Activated CD8-positive, alpha-beta T cell treated with anti-CD3 and anti-CD28 coated beads, Interleukin-2, amount 10 ng/mL, durations not matched to agents 7 days and 5 days (primary cell): ENCODE measurements at regions not wholly inside any gene's neighbourhood (a gene's known extent, or its start where the extent isn't known, plus 50 kb on each side); places are given as distances from the start of the nearest gene placed in this dataset.

Experiments
- ATAC-seq: fragments of 150-1000 bp; cut with Tn5 transposase; one replicate; pipeline ENCODE4 v1.10.0; 2021; ENCODE audit warnings: moderate library complexity
- CTCF ChIA-PET: fragments of 350-600 bp; sonication (Branson Sonifier 250); formaldehyde crosslinking; loops from one replicate; lab custom pipeline; 2021; ENCODE audit warnings: antibody characterized with exemption; lab: Charles Lee
- POLR2A ChIA-PET: fragments of 350-600 bp; sonication (Branson Sonifier 250); formaldehyde crosslinking; loops from one replicate; lab custom pipeline; 2021; ENCODE audit warnings: antibody characterized with exemption; lab: Charles Lee
- DNase-seq: peaks from one replicate; pipeline ENCODE4 v3.0.0-alpha.2; 2020
- H3K27ac Mint-ChIP-seq: one replicate; pipeline ENCODE4 v1.8.0; 2021; ENCODE audit warnings: mild to moderate bottlenecking, mixed read lengths
- H3K27me3 Mint-ChIP-seq: one replicate; pipeline ENCODE4 v1.8.0; 2021; ENCODE audit warnings: low read depth, mixed read lengths
- H3K36me3 Mint-ChIP-seq: one replicate; pipeline ENCODE4 v1.8.0; 2021; ENCODE audit warnings: low read depth, mixed read lengths
- H3K4me1 Mint-ChIP-seq: one replicate; pipeline ENCODE4 v1.8.0; 2021; ENCODE audit warnings: low read depth, mixed read lengths
- H3K4me3 Mint-ChIP-seq: one replicate; pipeline ENCODE4 v1.8.0; 2021; ENCODE audit warnings: mild to moderate bottlenecking, mixed read lengths
- H3K9me3 Mint-ChIP-seq: one replicate; pipeline ENCODE4 v1.8.0; 2022; ENCODE audit warnings: mixed read lengths; ENCODE audit not compliant: insufficient read depth

GRCh38 chr10:131475803-131476202, 164.3 kb upstream of the TCERG1L start:
- CTCF ChIA-PET = no interaction called here
- Mint-ChIP-seq H3K4me3 (no peak overlapping the region), H3K27ac (no peak overlapping the region), H3K4me1 (no peaks in the 10 kb centered on the region), H3K9me3 (no peaks in the 10 kb centered on the region), H3K36me3 (no peaks in the 10 kb centered on the region), H3K27me3 (no peaks in the 10 kb centered on the region)
- POLR2A ChIA-PET = no interaction called here
- DNase-seq = no peak
- no peak for ATAC-seq

- Mint-ChIP-seq H3K9me3 (no peaks in the 10 kb centered on the region), H3K36me3 (no peaks in the 10 kb centered on the region), H3K27ac (no peak overlapping the region), H3K4me3 (no peak overlapping the region), H3K27me3 (no peaks in the 10 kb centered on the region), H3K4me1 (no peaks in the 10 kb centered on the region)
- ChIA-PET CTCF (no interaction called here), POLR2A (no interaction called here)
- DNase-seq (no peak), ATAC-seq (no peak)
Observed at GRCh38 chr10:131477457-131478121, 166.1 kb upstream of the TCERG1L start.

- POLR2A ChIA-PET = no interaction called here
- Mint-ChIP-seq H3K4me3 (no peak overlapping the region), H3K36me3 (no peaks in the 10 kb centered on the region), H3K27me3 (no peaks in the 10 kb centered on the region), H3K4me1 (no peaks in the 10 kb centered on the region), H3K9me3 (no peaks in the 10 kb centered on the region), H3K27ac (no peak overlapping the region)
- ATAC-seq (no peak), DNase-seq (no peak)
- CTCF ChIA-PET = no interaction called here
Observed at GRCh38 chr10:131478377-131478989, 167.0 kb upstream of the TCERG1L start.

GRCh38 chr10:131480066-131480465, 168.5 kb upstream of the TCERG1L start:
- Mint-ChIP-seq H3K27me3 (no peaks in the 10 kb centered on the region), H3K4me1 (no peaks in the 10 kb centered on the region), H3K9me3 (peaks cover 1% of the 10 kb centered on the region), H3K4me3 (no peak overlapping the region), H3K36me3 (no peaks in the 10 kb centered on the region), H3K27ac (no peak overlapping the region)
- DNase-seq (no peak), ATAC-seq (no peak)
- POLR2A ChIA-PET = no interaction called here
- CTCF ChIA-PET = no interaction called here

- peaks cover 4% of the 10 kb centered on the region for H3K9me3 Mint-ChIP-seq
- no peaks in the 10 kb centered on the region for H3K27me3 Mint-ChIP-seq
- ATAC-seq (no peak), DNase-seq (no peak)
- H3K4me3 Mint-ChIP-seq = no peak overlapping the region
- H3K36me3 Mint-ChIP-seq = no peaks in the 10 kb centered on the region
- H3K27ac Mint-ChIP-seq = no peak overlapping the region
- H3K4me1 Mint-ChIP-seq = no peaks in the 10 kb centered on the region
- POLR2A ChIA-PET = no interaction called here
- CTCF ChIA-PET = no interaction called here
Observed at GRCh38 chr10:131480861-131481260, 169.3 kb upstream of the TCERG1L start.

- Mint-ChIP-seq H3K4me3 (no peak overlapping the region), H3K9me3 (peaks cover 4% of the 10 kb centered on the region), H3K27ac (no peak overlapping the region), H3K36me3 (no peaks in the 10 kb centered on the region), H3K4me1 (no peaks in the 10 kb centered on the region), H3K27me3 (no peaks in the 10 kb centered on the region)
- CTCF ChIA-PET = no interaction called here
- ATAC-seq (no peak), DNase-seq (no peak)
- POLR2A ChIA-PET = no interaction called here
Observed at GRCh38 chr10:131485732-131486131, 174.2 kb upstream of the TCERG1L start.

GRCh38 chr10:131487822-131488221, 176.3 kb upstream of the TCERG1L start:
- POLR2A ChIA-PET = no interaction called here
- CTCF ChIA-PET = no interaction called here
- Mint-ChIP-seq H3K27me3 (no peaks in the 10 kb centered on the region), H3K36me3 (no peaks in the 10 kb centered on the region), H3K27ac (no peak overlapping the region), H3K4me3 (no peak overlapping the region), H3K9me3 (peaks cover 4% of the 10 kb centered on the region), H3K4me1 (no peaks in the 10 kb centered on the region)
- DNase-seq (no peak), ATAC-seq (no peak)

- Mint-ChIP-seq H3K36me3 (no peaks in the 10 kb centered on the region), H3K4me3 (no peak overlapping the region), H3K9me3 (no peaks in the 10 kb centered on the region), H3K4me1 (no peaks in the 10 kb centered on the region), H3K27me3 (no peaks in the 10 kb centered on the region), H3K27ac (no peak overlapping the region)
- POLR2A ChIA-PET = no interaction called here
- no peak for DNase-seq
- no peak for ATAC-seq
- CTCF ChIA-PET = no interaction called here
Observed at GRCh38 chr10:131490991-131491594, 179.6 kb upstream of the TCERG1L start.

- Mint-ChIP-seq H3K4me1 (no peaks in the 10 kb centered on the region), H3K27me3 (no peaks in the 10 kb centered on the region), H3K27ac (no peak overlapping the region), H3K9me3 (no peaks in the 10 kb centered on the region), H3K4me3 (no peak overlapping the region), H3K36me3 (no peaks in the 10 kb centered on the region)
- ChIA-PET CTCF (no interaction called here), POLR2A (no interaction called here)
- no peak for DNase-seq
- no peak for ATAC-seq
Observed at GRCh38 chr10:131492211-131492857, 180.8 kb upstream of the TCERG1L start.

- Mint-ChIP-seq H3K9me3 (no peaks in the 10 kb centered on the region), H3K27ac (no peak overlapping the region), H3K4me1 (no peaks in the 10 kb centered on the region), H3K36me3 (no peaks in the 10 kb centered on the region), H3K4me3 (no peak overlapping the region), H3K27me3 (no peaks in the 10 kb centered on the region)
- ATAC-seq = no peak
- ChIA-PET POLR2A (no interaction called here), CTCF (no interaction called here)
- no peak for DNase-seq
Observed at GRCh38 chr10:131493432-131493831, 181.9 kb upstream of the TCERG1L start.

GRCh38 chr10:131494451-131494850, 182.9 kb upstream of the TCERG1L start:
- Mint-ChIP-seq H3K4me3 (no peak overlapping the region), H3K9me3 (no peaks in the 10 kb centered on the region), H3K27me3 (no peaks in the 10 kb centered on the region), H3K27ac (no peak overlapping the region), H3K36me3 (no peaks in the 10 kb centered on the region), H3K4me1 (no peaks in the 10 kb centered on the region)
- CTCF ChIA-PET = no interaction called here
- POLR2A ChIA-PET = no interaction called here
- ATAC-seq (no peak), DNase-seq (no peak)

- H3K27ac Mint-ChIP-seq = no peak overlapping the region
- CTCF ChIA-PET = no interaction called here
Observed at GRCh38 chr10:131495224-131495623, 183.7 kb upstream of the TCERG1L start.

More at GRCh38 chr10:131495224-131495623, 183.7 kb upstream of the TCERG1L start:
- Mint-ChIP-seq H3K36me3 (no peaks in the 10 kb centered on the region), H3K9me3 (no peaks in the 10 kb centered on the region), H3K4me1 (no peaks in the 10 kb centered on the region), H3K27me3 (no peaks in the 10 kb centered on the region), H3K4me3 (no peak overlapping the region)
- no peak for DNase-seq
- ATAC-seq = no peak
- POLR2A ChIA-PET = no interaction called here
